Fibroblast of skin of left biceps (primary cell): ENCODE measurements at regions not wholly inside any gene's neighbourhood (a gene's known extent, or its start where the extent isn't known, plus 50 kb on each side); places are given as distances from the start of the nearest gene placed in this dataset.
"Not testable (repeated sequence)": the region's sequence is repeated elsewhere in the genome, so short reads cannot be mapped to it uniquely, and the experiment has no call there.

Source experiments
- DNase-seq, 2 experiments: peaks; one replicate each; pipeline ENCODE4 v3.0.0-alpha.2; 2013; ENCODE audit warnings: low read depth in 2 of 2

DNA sequence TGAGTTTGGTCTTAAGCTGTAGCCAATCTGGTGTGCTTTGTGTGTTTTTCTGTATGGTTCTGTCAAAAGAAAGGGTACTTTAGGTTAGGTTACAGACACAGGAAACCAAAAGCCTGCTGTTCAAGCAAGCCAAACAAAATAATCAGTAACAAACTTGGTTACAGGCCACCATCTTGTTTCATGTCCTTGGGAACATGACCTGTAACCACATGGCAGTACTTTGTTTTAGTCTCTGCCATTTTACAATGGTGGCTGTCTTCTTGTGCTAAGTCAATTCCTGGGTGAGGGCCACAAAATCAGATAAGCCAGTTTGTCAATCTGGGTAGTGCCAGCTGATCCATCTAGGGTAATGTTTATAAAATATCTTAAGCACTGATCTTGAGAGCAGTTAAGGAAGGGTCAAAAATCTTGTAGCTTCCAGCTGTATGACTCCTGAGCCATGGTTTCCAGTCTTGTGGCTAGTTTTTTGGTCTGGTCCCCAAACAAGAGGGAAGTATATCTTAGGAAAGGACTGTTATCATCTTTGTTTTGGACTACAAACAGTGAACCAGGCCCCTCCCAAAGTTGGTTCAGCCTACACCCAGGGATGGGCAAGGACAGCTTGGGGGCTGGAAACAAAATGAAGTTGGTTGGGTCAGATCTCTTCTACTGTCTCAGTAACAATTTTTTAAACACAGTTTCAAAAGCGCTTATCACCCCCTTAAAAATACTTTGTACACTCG, 90.0 kb downstream of the IGLL5 start:
- DNase-seq, result no peak

DNA sequence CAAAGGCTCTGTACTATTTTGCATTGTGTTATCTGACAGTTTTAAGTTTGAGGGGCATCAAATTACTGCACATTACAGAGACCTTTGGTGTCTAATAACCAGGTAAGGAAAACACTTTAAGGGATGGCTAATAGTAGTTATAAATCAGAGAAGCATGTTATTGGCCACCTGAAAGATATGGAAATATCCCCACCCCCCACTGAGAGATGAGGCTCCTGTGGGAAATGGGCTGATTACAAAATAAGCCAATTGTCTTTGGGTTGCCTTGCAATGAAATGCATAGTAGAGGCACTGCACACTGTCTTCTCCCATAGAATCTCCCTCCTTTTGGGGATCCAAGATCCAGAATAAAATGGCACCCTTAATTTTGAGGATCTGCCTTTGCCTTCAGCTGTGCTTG, 91.0 kb downstream of the IGLL5 start:
- no peak for DNase-seq

DNA sequence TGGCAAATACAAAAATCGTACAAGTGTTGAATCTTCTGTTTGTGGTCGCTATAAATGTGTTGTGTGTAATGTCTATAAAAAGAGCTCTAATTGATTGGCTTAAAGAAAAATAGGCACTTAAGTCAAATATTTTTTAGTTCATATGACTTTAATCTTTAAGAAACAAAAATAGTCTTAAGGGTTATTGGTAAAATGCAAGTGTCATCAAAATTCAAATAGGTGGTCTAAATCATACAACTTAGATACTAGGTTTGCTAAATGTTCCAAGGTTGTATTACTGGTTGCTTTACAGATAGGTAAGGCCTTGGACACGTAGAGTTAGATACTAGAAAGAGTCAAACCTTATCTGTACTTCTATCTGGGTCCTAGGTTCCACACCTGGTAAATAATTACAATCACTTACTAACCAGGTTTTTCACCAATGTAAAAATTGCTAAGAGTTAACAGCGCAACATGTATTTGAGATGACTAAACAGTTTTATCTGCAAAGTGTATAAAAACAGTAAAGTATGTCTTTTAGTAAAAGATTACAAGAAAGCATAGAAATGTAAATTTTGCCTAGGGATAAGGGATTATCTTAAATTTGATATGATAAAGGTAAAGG, 91.1 kb upstream of the GNAZ start:
- DNase-seq, result no peak

DNA sequence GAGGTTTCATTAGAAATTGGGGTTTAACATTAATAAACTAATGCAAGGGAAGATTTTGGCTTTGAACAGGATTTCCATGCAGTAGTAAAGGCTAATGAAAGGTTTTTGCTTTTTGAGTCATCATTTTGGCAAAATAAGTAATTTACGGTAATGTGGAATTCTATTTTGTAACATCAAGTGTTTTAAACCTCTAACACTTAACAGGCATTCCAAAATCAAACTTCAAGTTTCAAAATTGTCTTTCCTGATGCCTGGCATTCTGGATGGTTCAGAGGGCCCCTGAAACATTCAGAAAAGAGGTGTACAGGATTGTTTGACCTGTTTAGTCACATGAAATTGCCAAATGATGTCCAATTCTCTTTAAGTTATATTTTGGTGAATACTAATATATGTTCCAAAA, 90.4 kb upstream of the GNAZ start:
- no peak for DNase-seq

DNA sequence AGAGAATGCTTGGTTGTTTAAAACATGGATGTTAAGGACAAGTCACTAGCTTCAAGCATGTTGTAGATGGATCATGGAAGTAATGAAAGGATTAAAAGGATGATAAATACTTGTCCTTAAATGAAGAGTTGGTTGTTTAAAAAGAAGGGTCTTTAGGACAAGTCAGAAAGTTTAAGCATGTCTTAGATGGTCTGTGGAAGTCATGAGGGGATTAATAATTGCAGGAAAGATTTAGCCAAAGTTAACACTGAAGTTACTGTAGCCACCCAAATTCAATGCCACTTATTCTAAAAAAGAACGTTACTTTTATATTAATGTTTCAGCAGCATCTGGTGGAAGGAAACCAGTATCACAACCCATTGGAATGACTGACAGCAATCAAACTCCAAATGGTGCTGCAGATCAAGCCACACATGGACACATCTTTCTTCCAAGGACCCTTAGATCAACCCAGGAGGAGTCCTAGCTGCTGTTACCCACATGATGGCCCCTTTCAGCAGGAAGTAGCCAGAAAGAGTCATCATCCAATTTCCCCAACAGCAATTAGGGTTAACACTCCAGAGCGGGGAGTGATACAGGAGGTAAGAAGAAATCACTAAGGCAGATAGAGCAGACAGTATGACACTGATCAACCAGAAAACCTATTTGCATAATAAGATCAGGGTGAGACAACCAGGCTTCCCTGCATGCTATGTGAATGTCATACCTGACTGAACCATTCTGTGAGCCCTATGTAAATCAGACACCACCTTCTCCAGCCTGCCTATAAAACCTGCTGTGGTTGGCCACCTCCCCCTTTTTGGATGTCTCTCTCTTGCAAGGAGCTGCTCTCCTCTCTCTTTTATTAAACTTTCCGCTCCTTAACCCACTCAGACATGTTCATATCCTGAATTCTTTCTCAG, 88.4 kb upstream of the GNAZ start:
- DNase-seq, result no peak

DNA sequence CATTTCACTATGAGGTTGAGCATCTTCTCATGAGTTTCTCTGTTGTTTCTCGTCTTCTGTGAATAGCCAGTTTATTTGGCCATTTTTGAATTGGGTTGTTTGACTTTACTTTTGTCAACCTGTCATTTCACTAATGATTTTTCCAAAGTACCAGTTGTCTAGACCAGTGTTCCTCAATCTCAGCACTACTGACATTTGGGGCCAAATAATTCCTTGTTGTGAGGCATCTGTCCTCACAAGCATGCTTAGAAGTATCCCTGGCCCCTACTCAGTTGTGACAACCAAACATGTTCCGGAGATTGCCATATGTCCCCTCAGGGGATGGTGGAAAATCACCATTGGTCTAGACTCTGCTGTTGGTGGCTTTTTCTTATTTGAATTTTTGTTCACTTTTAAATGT, 87.7 kb upstream of the GNAZ start:
- DNase-seq, result no peak

DNA sequence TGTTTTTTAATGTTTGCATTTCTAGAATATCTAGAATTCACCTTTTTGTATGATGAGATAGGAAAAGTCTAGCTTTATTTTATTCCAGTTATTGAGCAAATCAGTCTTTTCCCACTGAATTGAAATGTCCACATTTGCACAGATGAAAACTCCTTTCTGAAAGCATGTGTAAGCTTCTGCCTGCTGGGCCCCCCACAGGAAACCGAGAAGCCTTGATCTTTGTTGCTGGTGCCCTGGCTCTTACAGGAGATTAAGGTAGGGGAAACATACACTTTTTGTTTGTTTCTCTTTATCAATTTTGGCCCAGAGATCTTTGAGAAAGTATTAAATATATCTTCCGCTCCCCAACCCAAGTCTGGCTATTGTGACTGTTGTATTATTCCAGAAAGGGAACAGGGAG, 87.2 kb upstream of the GNAZ start:
- DNase-seq, result no peak

DNA sequence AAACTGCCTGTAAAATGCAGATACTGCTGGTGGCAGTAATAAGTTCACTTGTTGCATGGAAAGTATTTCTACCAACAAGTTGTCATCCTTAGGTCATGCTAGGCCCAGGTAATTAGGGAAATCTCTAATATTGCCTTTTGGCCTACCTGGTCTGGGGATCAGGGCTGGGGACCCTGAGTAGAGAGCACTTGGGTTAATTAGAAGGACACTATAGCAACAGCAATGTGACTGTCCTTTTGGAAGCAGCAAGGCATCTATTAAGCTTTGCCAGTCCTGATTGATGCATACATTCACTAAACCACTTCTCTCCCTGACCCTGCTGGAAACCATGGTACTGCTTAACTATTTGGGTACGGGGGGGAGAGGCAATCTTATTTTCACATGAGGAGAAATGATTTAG, 86.5 kb upstream of the GNAZ start:
- DNase-seq, result no peak

DNA sequence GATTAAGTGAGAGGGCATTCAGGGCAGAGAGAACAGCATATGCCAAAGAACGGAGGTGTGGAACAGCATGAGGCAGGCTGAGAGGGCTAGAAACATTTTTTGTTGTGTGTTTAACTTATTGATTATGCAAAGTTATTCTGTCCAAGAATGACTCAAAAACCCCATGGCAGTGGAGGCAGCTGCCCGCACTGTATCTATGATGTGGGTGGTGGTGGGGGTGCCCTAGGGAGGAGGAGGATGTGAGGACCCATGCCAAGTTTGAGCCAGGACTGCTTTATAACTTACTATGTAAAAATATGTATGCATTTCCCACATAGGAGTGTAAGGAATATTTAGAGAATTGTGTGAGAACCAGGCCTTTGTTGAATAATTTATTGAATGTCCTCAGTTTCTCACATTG, 85.4 kb upstream of the GNAZ start:
- no peak for DNase-seq

DNA sequence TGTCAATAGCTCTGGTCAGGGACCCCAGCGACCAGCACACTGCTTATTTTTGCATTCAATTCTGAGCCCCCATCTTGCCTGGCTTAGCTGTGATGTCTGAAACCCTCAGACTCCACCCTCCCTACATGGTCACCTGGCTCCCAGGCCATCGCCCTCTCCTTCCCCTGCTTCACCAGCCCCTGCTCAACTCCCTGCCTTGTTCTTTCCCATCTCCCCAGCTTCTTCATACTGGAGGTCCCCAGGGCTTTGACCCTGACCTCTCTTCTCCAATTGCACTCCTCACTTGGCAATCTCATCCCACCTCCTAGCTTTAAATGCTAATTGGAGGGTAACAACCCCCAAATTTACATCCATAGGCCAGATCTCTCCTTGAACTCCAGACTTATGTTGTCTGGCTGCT, 84.3 kb upstream of the GNAZ start:
- no peak for DNase-seq

DNA sequence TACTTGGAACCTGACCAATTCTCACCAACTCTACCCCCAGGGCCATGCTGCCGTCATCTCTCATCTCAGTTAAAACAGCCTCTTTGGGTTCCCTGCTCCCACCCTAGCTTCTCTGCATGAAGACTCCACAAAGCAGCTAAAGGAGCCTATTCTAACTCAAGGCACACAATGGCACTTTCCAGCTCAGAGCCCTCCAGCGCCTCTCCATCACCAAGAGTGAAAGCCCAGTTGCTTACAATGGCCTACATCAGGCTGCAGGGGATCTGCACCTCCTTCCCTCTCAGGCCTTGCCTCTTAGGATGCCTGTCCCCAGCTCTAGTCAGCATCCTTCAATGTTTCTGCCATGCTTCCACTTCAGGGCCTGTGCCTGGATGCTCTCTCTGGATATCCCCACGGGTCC, 83.7 kb upstream of the GNAZ start:
- no peak for DNase-seq

DNA sequence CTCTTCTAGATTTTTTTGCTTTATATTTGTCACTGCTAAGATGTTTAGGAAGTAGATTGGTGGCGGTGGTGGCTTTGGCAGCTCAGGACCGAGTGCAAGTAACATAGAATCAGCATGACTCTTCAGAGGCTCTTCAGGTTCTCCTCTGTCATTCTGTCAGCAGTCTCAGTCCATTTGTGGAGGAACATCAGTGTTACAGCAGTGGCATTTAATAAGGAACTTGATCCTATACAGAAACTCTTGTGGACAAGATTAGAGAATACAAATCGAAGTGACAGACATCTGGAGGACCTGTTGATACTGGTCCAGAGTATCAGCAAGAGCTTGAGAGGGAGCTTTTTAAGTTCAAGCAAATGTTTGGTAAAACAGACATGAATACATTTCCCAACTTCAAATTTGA, 82.2 kb upstream of the GNAZ start:
- DNase-seq, result no peak

DNA sequence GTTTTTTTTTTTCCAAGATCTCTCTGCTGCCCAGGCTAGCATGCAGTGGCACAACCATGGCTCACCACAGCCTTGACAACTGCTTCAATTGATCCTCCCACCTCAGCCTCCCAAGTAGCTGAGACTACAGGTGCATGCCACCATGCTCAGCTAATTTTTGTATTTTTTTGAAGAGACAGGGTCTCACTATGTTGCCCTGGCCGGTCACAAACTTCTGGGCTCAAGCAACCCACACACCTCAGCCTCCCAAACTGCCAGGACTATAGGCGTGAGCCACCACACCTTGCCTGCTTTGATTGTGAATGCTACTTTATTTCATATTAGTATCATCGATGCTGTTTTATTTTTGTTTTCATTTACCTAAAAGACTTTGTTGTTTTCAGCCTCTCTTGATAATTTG, 81.5 kb upstream of the GNAZ start:
- DNase-seq, result no peak

DNA sequence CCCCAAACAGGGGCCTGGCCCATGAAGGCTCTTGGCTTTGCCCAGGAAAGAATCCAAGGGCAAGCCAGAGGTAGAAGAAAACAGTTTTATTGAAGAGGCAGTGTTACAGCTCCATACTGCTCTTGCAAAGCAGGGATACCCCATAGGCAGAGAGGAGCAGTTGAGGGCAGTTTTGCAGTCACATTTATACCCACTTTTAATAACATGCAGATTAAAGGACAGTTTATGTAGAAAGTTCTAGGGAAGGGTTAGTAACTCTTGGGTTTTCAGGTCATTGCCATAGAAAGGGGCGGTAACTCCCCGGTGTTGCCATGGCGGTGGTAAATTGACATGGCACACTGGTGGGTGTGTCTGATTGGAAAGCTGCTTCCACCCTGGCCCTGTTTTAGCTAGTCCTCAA, 80.5 kb upstream of the GNAZ start:
- no peak for DNase-seq

DNA sequence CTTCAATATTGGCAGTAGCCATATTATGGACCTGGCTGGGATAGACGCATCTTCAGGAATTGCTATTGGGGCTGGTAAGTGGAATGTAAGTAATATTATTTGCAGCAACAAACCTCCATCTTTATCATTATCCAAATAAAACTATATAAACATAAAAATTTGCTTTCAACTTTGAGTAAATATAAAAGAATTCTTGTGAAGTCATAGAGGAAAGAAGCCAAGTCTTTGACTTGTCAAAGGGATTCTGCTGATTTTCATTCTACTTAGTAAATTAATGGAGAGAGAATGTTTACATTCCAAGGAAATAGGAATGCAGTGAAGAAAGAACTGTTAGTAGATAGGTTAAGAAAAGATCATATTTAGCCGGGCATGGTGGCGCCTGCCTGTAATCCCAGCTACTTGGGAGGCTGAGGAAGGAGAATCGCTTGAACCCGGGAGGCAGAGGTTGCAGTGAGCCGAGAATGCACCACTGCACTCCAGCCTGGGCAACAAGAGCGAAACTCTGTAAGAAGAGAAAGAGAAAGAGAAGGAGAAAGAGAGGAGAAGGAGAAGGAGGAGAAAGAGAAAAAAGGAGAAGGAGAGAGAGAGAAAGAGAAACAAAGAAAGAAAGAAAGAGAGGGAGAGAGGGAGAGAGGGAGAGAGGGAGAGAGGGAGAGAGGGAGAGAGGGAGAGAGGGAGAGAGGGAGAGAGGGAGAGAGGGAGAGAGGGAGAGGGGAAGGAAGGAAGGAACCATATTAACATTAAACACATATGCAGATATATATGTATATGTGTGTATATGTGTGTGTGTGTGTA, 79.4 kb upstream of the GNAZ start:
- DNase-seq, result not testable (repeated sequence)

DNA sequence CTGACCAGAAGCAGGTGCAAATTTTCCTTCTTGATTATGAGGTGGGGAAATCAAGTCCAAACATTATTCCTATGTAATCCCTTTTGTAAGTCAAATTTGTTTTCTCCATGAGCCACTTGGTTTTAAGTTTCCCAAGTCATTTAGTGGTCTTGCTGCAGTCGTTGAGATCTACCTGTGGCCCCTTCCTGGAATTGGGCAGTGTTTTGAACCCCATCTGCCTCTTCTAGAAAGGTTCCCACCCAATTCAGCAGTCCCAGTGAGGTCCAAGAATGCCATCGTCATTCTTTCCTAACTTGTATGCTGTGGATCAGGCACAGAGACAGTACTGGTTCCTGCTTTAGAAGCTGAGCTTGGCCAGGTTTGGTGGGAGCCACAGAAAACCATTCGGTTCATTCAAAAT, 77.8 kb upstream of the GNAZ start:
- DNase-seq, result no peak

DNA sequence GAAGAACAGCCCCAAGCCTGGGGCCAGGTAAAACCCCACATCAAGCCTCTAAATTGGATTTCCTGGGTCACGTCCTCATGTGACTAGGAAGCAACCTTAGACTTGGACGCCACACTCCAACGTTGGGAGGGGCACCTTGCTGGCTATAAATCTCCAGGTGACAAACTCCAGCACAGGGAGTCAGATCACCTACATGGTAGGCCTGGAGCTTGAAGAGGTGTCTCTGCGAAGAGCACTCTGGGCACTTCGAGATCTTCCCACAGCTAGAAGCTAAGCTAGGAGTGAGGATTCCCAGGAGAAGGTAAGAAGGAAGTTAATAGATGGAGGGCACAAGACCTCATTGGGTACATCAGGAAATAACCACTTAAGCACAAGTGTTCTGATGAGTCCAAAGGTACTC, 77.1 kb upstream of the GNAZ start:
- no peak for DNase-seq

DNA sequence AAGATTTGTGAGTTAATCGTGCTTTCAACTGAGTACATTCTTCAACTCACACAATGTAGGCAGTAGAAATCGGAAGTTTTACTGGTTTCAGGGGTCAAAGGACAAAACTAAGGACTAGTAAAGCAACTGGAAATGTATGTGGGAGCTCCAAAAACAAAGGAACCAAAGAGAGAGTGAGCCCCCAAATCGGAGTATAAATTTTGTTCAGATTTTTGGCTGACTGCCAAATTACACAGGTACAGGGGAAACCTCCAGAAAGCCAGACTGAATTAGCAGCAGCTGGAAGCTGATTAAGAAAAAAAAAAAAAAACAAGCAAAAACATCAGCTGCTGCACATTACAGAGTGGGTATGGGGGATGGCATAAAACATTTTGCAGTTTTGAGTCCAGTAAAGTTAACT, 75.2 kb upstream of the GNAZ start:
- DNase-seq, result no peak

DNA sequence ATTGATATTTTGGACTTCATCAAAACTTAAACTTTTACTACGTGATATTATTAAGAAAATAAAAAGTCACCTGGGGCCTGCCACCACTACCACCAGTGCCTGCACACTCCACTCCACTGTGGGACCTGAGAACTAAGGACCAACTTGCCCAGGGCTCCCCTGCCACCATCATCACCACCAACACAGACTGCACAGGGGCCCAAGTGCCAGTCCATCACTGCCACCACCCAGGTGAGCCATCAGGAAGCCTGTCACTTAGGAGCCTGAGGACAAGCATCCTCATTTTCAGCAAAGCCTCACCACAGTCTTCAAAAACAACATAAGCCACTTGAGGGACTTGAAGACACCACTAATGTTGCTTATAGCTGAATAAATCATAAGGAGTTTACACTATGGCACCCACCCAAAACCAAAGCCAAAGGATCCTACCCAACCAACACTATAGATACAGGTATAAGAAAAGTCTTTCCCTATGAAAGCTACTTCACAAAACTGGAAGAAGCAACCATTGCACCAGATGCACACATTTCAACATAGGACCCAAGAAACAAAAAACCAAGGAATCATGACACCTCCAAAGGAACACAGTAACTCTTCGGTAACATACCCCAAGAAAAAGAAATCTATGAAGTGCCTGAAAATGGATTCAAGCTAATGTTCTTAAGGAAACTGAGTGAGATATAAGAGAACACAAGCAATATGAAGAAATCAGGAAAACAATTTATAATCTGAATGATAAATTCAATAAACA, 73.6 kb upstream of the GNAZ start:
- no peak for DNase-seq

DNA sequence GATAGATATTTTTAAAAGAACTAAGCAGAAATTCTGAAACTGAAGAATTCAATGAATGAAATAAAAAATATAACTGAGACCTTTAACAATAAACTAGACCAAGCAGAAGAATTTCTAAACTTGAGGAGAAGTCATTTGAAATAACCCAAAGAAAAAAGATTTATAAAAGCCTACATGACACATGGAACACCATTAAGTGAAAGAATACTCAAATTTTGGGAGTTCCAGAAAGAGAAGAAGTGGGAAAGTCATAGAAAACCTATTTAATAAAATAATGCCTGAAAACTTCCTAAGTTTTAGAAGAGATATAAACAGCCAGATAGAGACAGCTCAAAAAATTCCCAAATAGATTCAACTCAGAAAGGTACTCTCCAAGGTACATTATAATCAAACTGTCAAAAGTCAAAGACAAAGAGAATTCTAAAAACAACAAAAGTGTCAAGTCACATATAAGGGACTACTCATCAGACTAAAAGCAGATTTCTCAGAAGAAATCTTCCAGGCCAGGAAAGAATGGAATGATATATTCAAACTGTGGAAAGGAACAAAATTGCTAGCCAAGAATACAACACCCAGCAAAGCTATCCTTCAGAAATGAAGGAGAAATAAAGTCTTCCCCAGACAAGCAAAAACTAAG, 72.9 kb upstream of the GNAZ start:
- no peak for DNase-seq

DNA sequence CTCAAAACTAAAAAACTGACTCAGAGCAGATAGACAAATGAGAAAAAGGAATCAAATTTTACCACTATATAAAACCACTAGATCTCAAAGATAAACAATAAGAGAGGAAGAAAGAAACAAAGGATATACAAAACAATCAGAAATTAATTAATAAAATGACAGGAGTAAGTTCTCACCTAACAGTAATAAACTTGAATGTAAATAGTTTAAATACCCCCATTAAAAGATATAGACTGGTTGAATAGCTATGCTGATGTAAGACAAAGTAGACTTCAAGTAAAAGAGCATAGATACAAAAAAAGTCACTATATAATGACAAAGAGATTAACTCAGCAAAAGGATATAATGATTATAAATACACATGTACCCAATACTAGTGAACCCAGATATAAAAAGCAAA, 72.3 kb upstream of the GNAZ start:
- DNase-seq, result no peak
